Spinal cord (tissue), 9 donors: ENCODE measurements at regions not wholly inside any gene's neighbourhood (a gene's known extent, or its start where the extent isn't known, plus 50 kb on each side); places are given as distances from the start of the nearest gene placed in this dataset.

Experiments
- DNase-seq, 6 donors: peaks; one replicate each; pipeline versions ENCODE4 v3.0.0 to v3.0.0-alpha.2; 2013 to 2015; ENCODE audit warnings: low spot score in 6 of 6, low read depth in 4 of 6
- H3K27ac ChIP-seq: one replicate; pipeline ENCODE4 v1.5.1; 2013; ENCODE audit warnings: low read depth, low read length, control low read depth
- H3K27me3 ChIP-seq: one replicate; pipeline ENCODE4 v1.6.1; 2013; ENCODE audit warnings: low read length; ENCODE audit not compliant: control insufficient read depth, insufficient read depth
- H3K36me3 ChIP-seq: one replicate; pipeline ENCODE4 v1.6.1; 2013; ENCODE audit warnings: low read length; ENCODE audit not compliant: control insufficient read depth, insufficient read depth
- H3K4me1 ChIP-seq: one replicate; pipeline ENCODE4 v1.6.1; 2013; ENCODE audit warnings: low read length; ENCODE audit not compliant: control insufficient read depth, insufficient read depth
- H3K4me3 ChIP-seq: one replicate; pipeline ENCODE4 v1.5.1; 2013; ENCODE audit warnings: low read depth, low read length, control low read depth
- H3K9me3 ChIP-seq: one replicate; pipeline ENCODE4 v1.6.1; 2013; ENCODE audit warnings: low read length; ENCODE audit not compliant: control insufficient read depth, insufficient read depth
- WGBS: methylation state at CpG from one replicate; pipeline ENCODE4 v1.1.5; 2013; ENCODE audit warnings: missing lambda C conversion rate; ENCODE audit not compliant: insufficient coverage; 5-methylcytosine and 5-hydroxymethylcytosine counted together
- donor health status: healthy.

GRCh38 chrX:45778616-45779015, 577.9 kb upstream of the DIPK2B start:
- DNase-seq = no peak
- no peak overlapping the region for H3K4me3 ChIP-seq
- no peak overlapping the region for H3K27ac ChIP-seq
- no peaks in the 10 kb centered on the region for H3K9me3 ChIP-seq
- no CpG with 5 or more reads among the region's 1 CpG for WGBS
- peaks cover 8% of the 10 kb centered on the region for H3K27me3 ChIP-seq
- no peaks in the 10 kb centered on the region for H3K36me3 ChIP-seq
- no peaks in the 10 kb centered on the region for H3K4me1 ChIP-seq

DNA sequence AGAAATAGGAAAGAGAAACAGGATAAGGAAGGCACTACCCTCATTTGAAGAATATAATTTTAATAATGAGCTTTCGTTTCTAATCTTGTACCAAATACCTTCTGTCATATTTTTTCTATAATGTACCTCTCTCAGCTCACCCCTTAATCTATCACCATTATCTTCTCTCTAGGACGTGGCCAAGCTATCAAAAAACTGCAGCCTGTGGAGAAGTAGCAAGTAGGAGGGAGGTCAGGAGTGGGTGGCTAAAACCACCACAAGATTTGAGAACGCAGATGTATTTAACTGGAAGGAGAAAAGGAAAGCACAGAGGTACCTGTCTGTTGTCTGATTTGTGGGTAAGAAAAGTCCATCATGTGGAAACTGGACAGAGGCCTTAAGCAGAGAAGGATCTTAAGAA, 576.7 kb upstream of the DIPK2B start:
- 100% methylated on average over 1 of the region's 3 CpGs for WGBS
- H3K36me3 ChIP-seq = no peaks in the 10 kb centered on the region
- peaks cover 10% of the 10 kb centered on the region for H3K27me3 ChIP-seq
- no peaks in the 10 kb centered on the region for H3K4me1 ChIP-seq
- DNase-seq = no peak
- H3K9me3 ChIP-seq = no peaks in the 10 kb centered on the region
- no peak overlapping the region for H3K27ac ChIP-seq
- H3K4me3 ChIP-seq = no peak overlapping the region

DNA sequence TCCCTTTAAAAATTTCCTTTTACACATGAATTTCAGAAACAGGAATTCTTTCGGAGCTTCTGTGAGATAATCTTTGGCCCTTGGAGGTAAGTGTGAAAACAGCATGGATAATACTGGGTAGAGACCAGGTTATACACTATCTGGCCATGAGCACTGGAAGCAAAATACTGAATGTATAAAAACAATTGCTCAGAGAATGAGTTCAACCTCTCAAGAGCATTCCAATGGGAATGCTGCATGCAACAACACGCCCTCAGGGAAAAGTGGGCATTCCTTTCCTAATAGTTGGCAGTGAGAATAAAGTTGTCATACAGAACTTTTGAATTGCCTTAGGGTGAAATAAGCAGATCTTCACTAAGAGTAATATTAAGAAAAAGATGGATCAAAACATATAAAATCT, 574.8 kb upstream of the DIPK2B start:
- WGBS = no CpG with 5 or more reads among the region's 2 CpGs
- peaks cover 19% of the 10 kb centered on the region for H3K27me3 ChIP-seq
- DNase-seq = no peak

GRCh38 chrX:45774961-45775360, 574.3 kb upstream of the DIPK2B start:
- 100% methylated on average over 1 of the region's 5 CpGs for WGBS
- no peak overlapping the region for H3K27ac ChIP-seq
- DNase-seq = no peak

More for the DNA sequence above, 574.8 kb upstream of the DIPK2B start:
- H3K27ac ChIP-seq = peak overlapping the region; percentile 33
- no peaks in the 10 kb centered on the region for H3K4me1 ChIP-seq
- no peak overlapping the region for H3K4me3 ChIP-seq
- no peaks in the 10 kb centered on the region for H3K36me3 ChIP-seq
- H3K9me3 ChIP-seq = no peaks in the 10 kb centered on the region

DNA sequence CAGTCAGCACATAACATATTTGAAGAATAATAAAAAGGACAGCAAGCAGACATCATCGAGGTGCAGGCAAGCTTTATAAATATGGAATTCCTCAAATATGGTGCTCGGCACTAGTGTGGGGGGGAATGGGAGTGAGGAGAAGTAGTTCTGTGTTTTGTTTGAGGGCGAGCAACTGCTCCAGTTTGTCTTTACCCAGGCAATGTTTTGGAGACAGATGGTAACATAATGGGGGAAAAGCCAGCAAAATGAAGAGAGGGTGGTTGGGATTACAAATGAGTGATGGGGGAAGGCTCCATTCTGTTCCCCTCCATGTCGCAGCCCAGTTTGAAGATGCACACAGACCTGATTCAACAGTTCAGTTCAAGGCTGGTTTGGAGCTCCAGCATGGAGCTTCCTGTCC, 572.9 kb upstream of the DIPK2B start:
- H3K27ac ChIP-seq = no peak overlapping the region
- 70% methylated on average over 4 of the region's 4 CpGs for WGBS

More at GRCh38 chrX:45774961-45775360, 574.3 kb upstream of the DIPK2B start:
- no peaks in the 10 kb centered on the region for H3K4me1 ChIP-seq
- H3K9me3 ChIP-seq = no peaks in the 10 kb centered on the region
- no peaks in the 10 kb centered on the region for H3K36me3 ChIP-seq
- no peak overlapping the region for H3K4me3 ChIP-seq
- H3K27me3 ChIP-seq = peaks cover 19% of the 10 kb centered on the region

DNA sequence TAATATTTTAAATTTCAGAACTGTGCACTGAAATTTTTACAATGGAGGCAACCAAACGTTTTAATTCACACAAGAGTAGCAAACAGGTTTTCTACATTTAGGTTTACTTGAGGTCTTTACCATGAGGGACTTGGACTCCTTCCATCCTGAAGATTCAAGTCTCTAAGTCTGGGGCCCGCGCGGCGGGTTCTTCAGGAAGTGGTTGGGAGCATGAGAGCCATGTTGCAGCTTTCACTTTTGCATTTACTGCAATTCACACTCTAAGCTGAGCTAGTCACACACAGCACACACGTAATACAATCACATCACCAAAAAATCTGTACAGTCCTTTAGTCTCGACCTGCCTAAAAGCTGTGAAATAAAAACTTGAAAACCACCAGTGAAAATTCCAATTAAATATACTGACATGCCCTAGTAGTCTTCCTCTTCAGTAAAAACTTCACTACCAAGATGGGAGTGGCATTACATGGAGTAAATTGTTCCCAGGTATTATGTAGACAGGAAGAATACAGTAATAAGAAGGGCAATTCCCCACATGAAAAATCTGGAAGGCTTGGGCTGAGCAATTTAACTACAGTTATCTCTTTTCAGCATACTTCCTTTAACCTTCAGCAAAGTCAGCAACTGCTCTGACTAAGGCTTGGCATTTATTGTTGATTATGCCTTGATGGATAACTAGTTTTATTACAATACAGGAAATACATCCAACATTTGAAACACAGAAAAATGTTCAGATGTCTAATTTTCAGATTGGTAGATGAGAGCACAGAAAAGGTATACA, 571.1 kb upstream of the DIPK2B start:
- Histone ChIP-seq H3K9me3 (no peaks in the 10 kb centered on the region), H3K27ac (peak overlapping the region; percentile 48), H3K4me1 (no peaks in the 10 kb centered on the region), H3K36me3 (no peaks in the 10 kb centered on the region), H3K27me3 (peaks cover 22% of the 10 kb centered on the region), H3K4me3 (no peak overlapping the region)
- DNase-seq = no peak
- 63% methylated on average over 5 of the region's 7 CpGs for WGBS

More for the DNA sequence above, 572.9 kb upstream of the DIPK2B start:
- Histone ChIP-seq H3K36me3 (no peaks in the 10 kb centered on the region), H3K27me3 (peaks cover 19% of the 10 kb centered on the region), H3K9me3 (no peaks in the 10 kb centered on the region), H3K4me1 (no peaks in the 10 kb centered on the region), H3K4me3 (no peak overlapping the region)
- peak in 1 of 6 donors; percentile 56 for DNase-seq

DNA sequence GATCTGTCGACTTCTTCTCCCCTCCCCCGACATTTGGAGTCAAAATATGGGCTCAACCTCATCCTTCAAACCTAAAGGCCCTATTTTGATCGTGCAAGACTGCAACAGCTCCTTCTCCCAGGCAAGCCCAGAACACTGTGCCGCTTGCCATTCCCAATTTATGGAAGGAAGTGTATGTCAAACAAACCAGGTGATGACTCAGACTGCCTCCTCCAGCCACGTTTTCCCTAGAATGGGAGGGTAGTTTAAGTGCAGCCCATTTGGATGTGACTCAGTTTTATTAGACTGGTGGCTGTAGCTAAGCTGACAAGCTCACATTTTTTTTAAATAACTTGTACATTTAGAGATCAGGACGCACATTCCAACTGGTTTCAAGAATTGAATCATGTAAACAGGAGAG, 570.4 kb upstream of the DIPK2B start:
- Histone ChIP-seq H3K9me3 (no peaks in the 10 kb centered on the region), H3K27me3 (peaks cover 19% of the 10 kb centered on the region), H3K4me1 (no peaks in the 10 kb centered on the region), H3K36me3 (no peaks in the 10 kb centered on the region), H3K27ac (peak overlapping the region; percentile 48), H3K4me3 (no peak overlapping the region)
- WGBS = 27% methylated on average over 3 of the region's 6 CpGs
- DNase-seq = no peak

DNA sequence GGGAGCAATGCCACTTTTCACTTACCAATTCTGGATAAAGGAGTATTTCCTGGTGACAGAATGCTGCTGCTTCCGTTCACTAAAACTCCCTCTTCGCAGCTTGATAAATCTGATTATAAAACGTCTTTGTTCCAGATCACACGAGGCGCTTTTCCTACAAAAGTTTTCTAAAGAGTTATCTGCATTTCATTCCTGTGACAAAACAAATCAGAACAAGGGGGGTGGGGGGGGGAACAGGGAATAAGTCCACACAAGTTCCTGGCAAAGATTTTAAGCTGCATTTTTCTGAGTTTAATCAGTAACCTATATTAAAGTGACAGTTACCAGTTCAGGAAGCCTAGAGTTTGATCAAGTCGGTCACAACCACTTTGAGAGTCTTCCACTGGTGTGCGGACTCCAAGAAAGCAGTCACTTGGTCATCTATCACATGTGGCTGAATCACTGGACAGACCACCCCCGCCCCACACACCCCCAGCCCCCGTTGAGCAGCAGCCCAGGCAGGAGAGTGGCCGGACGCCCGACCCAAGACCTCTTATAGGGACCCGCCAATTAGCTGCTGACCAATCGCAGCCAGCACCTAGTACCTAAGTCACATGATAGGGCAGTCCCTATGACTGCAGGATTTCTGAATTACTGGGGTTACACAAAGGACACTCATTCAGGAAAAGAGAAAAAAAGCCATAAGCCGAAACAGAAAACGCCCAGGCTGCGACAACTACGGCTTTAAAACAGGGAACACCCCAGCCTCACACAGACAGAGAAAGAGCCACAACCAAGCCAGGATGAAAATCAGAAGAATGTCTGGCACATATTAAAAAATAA, 569.3 kb upstream of the DIPK2B start:
- Histone ChIP-seq H3K4me3 (peak overlapping the region; percentile 48), H3K4me1 (no peaks in the 10 kb centered on the region), H3K9me3 (no peaks in the 10 kb centered on the region), H3K27ac (peak overlapping the region; percentile 70), H3K36me3 (no peaks in the 10 kb centered on the region), H3K27me3 (peaks cover 17% of the 10 kb centered on the region)
- WGBS = 27% methylated on average over 12 of the region's 18 CpGs
- DNase-seq = peak in 2 of 6 donors; percentile 70 to 73

GRCh38 chrX:45768666-45769236, 568.1 kb upstream of the DIPK2B start:
- no peaks in the 10 kb centered on the region for H3K36me3 ChIP-seq
- WGBS = no CpG with 5 or more reads among the region's 6 CpGs
- no peak for DNase-seq
- H3K4me1 ChIP-seq = no peaks in the 10 kb centered on the region
- H3K27me3 ChIP-seq = peaks cover 16% of the 10 kb centered on the region
- H3K9me3 ChIP-seq = no peaks in the 10 kb centered on the region
- H3K4me3 ChIP-seq = peak overlapping the region; percentile 48
- H3K27ac ChIP-seq = peak overlapping the region; percentile 70
